HG03066 (cell line): ENCODE measurements at regions not wholly inside any gene's neighbourhood (a gene's known extent, or its start where the extent isn't known, plus 50 kb on each side); places are given as distances from the start of the nearest gene placed in this dataset.
"Not testable (repeated sequence)": the region's sequence is repeated elsewhere in the genome, so short reads cannot be mapped to it uniquely, and the experiment has no call there.

Source experiments
- ATAC-seq: cut with Tn5 transposase; IDR thresholded peaks from one replicate; pipeline ENCODE4 v1.9.1; 2021; ENCODE audit warnings: low read depth; ENCODE audit not compliant: unreplicated experiment

DNA sequence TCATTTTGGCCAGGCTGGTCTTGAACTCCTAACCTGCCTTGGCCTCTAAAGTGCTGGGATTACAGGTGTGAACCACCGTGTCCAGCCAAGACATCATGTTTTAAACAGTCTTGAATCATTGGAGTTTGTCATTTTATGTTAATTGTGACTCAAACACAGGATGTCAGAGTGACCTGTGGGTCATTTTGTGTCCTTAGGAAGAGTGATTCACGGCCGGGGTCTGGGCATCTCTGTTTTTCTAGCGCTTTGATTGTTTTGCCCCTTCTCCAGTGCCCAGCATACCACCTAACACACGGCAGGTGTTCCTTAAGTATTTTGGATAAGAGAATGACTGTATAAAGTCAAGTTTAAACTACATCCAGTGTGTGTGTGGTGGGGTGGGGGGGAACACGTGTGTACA is 183.7 kb upstream of the KLF6 start:
- no peak for ATAC-seq

DNA sequence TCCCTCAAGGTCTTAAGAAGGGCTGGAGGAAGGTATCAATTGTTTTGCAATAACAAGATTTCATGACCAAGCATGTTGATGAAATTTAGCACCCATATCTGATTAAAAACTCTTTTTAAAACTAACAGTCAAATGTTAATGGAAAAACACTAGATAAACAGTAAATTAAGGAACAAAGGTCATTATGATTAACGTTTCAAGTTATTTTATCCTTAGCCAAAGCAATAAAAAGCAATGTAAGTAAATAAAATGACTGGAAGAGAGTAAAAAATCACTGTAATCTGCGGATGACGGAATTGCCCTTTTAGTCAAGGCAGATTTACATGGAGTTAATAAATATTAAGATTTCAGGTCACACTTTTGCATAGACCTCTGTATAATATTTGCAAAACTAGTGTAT is 179.5 kb upstream of the KLF6 start:
- ATAC-seq: no peak

DNA sequence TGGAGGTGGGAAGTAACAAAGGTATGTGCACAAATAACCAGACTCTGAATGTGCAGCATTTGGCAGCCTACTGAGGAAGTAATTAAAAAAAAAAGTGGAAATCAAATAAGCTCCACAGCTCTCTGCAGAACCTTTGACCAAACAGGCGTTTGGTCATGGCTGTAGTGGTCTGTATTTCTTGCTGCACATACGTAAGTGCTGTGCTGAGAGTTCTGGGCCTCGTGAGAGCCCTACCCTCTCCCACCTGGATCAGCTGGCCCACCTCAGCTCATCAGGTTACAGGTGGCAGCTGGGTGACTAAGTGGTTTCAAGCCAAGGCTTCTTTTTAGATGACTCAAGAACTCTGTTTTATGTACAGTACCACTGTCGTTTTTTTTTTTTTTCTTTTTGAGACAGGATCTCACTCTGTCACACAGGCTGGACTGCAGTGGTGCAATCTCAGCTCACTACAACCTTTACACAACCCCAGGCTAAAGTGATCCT is 178.2 kb upstream of the KLF6 start:
- no peak for ATAC-seq

DNA sequence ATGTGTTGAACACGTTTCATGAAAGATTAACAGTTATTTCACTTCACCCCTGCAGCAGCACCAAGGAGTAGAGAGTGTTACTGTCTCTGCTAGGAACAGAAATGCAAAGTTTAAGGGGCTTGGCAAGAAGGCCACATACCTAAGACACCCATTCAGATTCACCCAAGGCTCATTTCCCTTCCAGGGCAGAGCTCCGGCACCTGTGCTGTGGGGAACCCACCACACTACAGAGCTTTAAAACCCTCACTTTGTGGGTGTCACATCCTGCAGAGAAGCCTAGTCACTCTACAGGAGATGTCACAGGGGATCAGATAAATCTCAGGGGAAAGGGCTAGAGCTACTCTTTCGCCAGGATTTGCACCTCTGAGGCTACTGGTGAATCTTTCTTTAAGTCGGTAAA is 176.1 kb upstream of the KLF6 start:
- ATAC-seq: no peak

DNA sequence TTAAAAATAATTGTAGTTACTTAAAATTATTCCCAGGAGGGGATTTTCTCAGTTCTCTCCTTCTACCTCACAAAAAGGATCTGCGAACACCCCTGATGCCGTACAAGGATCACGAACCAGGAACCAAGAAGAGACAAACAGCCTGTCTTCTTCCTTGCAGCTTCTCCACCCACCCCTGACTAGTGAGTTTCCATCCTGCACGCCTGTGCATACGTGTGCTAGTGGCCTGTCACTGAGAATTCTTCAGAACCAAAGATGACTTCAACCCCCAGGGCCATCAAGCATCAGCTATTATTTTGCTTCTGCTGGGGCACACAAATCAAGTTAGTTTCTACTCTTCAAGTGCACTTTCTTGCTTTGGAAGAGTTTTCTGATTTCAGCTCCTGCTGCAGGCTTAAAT is 175.5 kb upstream of the KLF6 start:
- no peak for ATAC-seq

DNA sequence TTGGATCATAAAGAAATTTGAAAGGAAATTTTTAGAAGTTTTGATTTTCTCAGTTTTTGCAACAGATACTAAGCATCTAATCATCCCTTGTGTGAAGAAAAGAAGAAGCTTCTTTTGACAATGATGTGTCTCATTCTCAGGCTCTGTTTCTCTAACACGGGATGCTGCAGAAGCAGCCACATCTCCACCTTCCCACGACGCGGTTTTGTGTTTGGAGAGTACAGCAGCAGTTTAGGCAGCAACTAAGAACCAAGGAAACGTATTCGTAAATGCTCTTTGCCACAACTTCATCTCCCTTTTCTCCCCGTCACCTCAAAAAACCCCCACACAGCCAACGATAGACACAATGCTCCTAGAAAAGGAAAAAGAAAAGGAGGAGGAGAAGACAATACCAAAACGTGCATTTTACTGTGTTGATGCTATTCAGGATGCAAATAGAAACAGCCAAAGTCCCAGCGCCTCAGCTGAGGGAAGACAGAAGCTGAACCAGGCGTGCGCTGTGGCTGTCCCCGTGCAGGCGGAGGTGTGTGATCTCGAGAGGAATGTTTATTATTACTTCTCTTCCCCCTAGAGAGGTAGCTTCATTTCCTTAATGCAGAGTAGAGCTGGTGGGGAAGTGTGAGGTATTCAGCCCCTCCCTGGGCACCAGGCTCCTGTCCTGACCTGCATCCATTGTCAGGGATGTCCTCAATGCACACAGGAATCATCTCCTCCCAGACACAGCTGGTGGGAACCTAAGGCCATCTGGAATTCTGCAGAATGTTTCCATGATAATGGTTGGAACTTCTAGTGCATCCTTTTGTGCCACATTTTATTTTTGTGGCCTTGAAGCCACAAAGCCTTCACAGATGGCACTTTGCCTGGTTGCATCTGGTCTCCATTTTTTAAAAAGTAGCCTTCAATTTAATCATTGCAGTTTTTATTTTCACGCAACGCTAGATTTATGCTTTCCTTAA is 174.6 kb upstream of the KLF6 start:
- ATAC-seq: no peak

DNA sequence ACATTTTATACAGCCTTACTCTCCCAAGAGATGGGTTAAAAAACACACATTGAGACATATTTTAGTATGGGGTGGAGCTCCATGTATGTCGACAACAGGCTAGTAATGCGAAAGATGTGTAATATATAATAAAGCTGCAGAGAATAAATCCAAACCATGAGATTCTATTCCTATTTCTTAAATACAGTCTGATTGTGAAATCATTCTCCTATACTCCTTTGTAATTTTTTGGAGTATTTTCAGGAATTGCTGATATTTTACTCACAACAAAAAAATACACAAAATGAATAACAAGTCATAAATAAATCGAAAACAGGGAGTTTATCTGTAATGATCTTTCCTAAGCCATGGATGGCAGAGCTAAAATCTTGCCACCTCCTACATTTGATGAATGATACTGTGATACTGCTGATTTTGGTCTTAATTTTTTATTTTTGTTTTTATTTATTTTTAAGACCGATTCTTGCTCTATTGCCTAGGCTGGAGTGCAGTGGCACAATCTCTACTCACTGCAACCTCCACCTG is 173.5 kb upstream of the KLF6 start:
- no peak for ATAC-seq

DNA sequence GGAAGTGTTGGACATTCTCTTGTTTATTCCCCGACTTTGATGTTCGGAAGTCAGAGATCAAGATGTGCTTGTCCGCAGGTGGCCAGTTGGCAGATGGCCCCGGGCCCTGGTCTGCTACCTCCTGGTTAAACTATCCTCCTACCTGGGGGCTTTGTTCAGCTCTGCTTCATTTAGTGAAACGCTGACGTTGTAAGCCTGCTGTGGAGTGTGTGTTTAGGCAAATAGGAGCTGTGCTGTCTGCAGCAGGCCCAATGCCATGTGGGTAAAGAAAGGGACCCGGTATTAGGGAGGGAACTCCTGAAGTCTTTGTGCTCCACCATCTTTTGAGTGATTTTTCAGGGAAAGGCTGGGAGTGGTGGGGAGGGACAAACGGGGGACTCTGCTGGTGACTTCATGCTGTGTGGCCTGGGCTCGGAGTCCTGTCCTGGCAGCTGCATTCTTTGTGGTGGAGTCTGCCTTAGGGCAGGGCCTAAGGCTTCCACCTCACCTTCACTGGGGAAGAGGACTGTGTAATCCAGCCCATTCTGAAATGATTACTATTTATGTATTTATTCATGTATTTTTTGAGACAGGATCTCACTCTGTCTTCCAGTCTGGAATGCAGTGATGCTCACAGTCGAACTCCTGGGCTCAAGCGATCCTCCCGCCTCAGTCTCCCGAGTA is 171.1 kb upstream of the KLF6 start:
- no peak for ATAC-seq

DNA sequence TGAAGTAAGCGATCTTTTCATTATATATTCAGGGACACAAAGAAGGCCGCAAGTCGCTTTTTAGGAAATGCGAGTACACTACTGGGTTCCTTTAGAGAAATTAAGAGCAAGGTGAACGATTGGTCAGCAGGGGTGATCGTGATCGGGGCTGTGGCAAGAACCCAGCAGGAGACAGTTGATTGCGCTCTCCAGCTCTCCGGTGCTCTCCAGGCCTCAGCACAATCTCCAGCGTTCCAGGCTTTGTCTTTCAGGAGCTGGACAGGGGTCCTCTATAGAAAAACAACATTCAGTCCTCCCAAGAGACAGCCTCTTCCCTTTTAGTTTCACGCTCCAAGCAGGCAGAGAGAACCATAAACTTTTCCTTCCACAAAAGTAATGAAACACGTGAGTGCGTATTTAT is 170.5 kb upstream of the KLF6 start:
- ATAC-seq: no peak

DNA sequence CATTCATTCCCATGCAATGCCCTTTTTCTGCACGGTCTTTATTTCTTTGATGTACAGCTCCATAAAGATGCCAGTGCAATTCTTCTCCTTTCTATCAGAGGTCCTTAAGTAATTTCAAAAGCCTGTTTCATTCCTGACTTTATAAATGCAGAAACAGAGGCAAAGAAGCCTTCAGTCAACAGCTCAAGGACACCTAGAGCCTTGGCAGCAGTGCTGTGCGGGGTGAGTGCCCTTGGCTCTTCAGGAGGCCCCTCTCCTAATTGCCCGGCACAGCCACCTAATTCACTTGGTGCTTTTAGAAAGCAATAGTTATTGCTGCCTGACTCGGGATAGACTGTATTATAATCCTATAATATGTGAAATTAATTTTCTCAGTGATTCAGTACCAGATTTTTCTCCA is 169.6 kb upstream of the KLF6 start:
- ATAC-seq: no peak

DNA sequence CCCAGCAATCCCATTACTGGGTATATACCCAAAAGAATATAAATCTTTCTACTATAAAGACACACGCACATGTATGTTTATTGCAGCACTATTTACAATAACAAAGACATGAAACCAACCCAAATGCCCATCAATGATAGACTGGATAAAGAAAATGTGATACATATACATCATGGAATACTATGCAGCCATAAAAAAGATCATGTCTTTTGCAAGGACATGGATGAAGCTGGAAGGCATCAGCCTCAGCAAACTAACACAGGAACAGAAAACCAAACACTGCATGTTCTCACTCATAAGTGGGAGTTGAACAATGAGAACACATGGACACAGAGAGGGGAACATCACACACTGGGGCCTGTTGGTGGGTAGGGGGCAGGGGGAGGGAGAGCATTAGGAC is 169.0 kb upstream of the KLF6 start:
- not testable (repeated sequence) for ATAC-seq

DNA sequence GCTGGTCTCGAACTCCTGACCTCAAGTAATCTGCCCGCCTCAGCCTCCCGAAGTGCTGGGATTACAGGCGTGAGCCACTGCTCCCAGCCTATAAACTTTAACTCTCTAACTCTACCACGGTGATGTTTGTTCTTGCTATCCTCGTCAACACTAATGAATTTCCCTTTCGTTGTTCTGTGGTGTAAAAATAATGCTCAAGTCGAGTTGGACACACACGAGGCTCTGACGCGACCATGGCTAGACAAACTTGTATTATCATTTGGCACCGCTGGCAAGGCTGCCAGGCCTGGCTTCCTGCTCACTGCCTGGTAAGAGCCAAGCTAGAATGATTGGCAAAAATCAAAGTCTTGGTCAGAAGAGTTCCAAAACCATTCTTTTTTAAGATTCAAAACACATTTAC is 167.0 kb upstream of the KLF6 start:
- no peak for ATAC-seq

DNA sequence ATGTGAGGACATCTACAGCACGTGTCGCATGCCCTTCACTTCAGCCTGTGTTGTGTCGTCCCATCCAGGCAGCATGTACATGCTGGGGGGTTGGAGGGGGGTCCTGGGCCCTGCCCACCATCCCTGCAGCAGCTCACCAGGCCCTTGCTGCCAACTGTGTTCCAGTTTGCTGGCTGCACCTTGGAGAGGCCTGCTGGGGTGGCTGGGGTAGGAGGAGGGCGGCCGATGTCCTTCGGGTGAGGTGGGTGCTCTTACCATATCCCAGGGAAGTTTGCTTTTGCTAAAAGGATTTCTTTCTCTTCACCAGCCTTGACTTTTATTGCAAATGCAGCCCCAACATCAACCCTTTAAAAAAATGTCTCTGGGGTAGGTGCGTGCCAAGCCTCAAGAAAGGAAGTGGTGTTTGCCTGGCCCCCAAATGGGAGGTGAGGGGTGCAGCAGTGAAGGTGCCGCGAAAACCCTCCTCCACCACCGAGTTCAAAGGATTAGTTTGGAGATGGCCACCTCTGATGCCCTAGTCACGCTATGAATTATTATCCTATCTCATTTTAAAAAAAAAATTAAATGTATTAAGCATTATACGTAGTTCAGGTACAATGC is 165.8 kb upstream of the KLF6 start:
- ATAC-seq: no peak

DNA sequence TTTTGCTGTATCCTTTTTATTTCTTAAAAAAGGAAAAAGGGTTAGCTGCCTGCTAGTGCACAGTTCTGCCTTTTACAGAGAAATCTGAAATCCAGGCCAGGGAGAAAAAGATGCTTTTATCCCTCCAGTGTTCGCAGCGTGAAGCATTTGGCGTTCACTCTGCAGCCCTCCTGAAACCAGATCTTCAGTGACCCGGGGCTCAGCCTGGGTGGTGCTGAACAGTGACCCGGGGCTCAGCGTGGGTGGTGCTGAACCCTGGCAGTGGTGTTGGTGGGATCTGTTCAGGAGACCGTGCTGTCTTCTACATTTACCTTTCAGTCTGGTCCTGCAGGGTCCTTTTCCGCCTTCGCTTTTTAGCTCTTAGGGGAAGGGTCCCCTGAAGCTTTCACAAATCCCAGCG is 164.7 kb upstream of the KLF6 start:
- ATAC-seq: no peak

DNA sequence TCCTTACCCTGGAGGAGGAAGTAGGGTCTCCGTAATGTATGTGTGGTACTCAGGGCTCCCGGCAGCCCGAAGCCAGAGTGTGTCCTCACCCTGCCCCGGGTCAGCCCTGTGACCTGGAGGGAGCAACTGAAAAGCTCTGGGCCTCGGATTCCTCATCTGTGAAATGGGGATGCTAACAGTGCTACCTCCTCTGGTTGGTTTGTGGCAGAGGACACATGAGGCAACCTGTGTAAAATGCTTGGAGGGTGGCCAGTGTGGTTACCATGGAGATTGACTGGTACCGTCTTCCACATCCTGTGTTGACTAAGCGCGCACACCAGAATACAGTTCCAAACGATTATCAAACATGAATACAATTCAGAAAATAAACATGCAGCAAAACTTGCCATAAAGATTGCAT is 163.8 kb upstream of the KLF6 start:
- ATAC-seq: no peak

DNA sequence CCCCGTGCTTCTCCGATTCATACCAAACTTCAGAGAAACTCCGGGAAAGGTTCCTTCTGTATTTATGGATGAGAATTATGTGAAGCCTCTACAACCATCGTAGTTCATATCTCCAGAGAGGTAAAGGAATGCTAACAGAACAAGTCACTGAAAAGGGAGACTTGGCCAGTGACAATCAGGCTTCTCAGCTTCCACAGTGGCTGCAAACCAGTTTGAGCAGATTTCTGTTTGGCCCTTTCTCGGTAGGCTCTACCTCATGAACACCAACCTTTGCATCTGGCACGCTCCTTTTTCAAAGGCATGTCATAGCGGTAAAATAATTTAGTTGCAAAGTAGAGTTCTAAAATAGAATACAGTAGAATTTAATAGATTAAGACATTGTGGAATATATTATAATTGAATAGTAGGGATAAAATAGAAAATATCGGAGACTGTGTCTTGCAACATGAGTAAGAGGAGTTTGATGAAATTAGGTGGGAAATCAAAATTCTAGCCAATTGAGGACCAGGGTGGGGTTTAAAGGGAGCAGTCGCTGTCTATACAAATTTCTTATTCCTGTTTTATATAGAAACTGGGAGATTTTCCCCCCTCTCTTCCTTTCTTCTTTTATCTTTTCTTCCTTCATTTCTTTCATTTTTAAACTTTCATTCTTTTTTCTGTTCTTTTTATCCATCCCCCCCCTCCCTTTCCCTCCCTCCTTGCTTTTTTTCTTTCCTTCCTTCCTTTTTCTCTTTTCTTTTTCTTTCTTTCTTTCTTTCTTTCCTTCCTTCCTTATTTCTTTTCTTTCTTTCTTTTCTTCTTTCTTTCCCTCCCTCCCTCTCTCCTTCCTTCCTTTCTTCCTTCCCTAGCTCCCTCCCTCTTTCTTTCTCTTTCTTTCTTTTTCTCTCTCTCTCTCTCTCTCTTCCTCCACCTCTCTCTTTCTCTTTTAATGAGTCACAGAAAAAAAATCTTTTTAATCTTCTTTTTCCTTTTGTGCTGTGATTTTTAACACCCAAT is 161.5 kb upstream of the KLF6 start:
- no peak for ATAC-seq

DNA sequence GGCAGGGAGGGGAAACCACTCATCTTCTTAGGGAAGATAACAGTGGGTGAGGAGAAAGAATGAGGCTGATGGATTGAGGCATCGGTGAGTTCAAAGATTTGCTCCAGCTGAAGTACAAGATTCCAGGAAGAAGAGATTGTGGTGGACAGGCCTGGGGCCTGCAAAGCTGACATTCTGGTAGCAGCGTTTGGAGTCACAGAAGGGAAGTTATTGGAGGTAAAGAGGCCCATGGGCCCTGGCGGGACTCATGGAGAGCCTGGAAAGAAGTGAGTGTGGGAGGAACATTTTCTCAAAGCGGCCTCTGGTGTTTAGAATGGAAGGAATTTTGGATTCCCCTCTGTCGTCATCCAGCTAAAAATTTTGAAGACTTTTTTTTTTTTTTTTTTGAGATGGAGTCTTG is 160.0 kb upstream of the KLF6 start:
- ATAC-seq: no peak

DNA sequence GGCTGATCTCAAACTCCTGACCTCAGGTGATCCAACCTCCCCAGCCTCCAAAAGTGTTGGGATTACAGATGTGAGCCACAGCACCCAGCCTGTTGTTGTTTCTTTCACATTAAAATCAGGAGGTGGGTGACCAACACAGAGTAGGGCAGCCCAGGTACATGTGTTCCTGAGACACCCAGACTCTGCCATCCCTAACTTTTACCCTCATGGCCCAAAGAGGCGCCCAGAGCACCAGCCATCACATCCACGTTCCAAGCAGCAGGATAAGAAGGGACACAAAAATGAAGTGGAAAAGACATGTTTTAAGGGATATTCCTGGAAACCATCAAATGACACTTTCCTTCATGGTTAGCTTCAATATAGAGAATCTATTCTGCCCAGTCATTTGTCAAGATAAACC is 159.6 kb upstream of the KLF6 start:
- no peak for ATAC-seq

DNA sequence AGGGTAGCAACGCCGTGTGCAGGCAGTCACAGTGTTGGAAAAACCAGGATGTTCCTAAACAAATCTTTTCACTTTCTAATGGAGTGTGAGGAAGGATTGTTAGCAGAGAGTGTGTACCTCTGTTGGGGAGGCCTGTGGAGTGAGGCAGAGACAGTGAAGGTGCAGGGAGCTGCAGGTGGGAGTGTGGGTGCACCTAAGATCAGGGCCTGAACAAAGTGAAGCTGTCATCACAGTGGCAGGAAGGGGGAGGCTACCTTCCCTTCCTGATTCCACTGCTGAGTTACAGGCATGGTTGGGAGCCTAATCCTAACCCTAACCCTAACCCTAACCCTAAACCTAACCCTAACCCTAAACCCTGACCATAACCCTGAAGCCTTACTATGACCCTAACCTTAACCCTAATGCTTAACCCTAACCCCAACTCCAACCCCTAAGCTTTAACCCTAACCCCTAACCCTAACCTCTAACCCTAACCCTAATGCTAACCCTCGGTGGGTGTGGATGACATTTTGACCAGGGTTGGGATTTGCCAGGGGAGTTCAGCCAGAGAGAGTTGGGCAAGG is 158.8 kb upstream of the KLF6 start:
- ATAC-seq: no peak
